ENCODE measurements at regions not wholly inside any gene's neighbourhood (a gene's known extent, or its start where the extent isn't known, plus 50 kb on each side); places are given as distances from the start of the nearest gene placed in this dataset.

DNA sequence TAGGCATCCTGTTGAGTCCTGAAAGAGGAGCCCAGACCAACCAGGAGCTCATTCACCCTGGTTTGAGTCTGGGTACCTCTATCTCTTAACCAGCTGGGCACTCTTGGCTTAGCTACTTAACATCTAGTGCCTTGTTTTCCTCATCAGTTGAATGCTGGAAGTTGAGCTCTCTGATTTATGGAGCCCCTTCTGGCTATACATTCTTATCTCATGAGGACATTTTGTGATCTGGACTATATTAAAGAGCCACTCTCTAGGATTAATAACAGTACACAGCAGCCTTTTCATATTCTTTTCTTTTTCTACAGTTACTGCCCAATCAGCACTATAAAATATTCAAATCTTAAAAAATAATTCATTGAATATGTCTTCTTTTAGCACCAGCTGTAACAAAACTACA lies 296.9 kb upstream of the RUNX1 start:
- in situ Hi-C loops (cut with HindIII; ENCODE audit: low sequenced_read_pairs), result no loop called here
- no peak overlapping the region for H3K4me3 ChIP-seq (ENCODE audit: low read depth, low read length)
- no peak for DNase-seq (ENCODE audit: low read depth)
- TF ChIP-seq, protein P1, sequence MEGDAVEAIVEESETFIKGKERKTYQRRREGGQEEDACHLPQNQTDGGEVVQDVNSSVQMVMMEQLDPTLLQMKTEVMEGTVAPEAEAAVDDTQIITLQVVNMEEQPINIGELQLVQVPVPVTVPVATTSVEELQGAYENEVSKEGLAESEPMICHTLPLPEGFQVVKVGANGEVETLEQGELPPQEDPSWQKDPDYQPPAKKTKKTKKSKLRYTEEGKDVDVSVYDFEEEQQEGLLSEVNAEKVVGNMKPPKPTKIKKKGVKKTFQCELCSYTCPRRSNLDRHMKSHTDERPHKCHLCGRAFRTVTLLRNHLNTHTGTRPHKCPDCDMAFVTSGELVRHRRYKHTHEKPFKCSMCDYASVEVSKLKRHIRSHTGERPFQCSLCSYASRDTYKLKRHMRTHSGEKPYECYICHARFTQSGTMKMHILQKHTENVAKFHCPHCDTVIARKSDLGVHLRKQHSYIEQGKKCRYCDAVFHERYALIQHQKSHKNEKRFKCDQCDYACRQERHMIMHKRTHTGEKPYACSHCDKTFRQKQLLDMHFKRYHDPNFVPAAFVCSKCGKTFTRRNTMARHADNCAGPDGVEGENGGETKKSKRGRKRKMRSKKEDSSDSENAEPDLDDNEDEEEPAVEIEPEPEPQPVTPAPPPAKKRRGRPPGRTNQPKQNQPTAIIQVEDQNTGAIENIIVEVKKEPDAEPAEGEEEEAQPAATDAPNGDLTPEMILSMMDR (IDR thresholded peaks at IDR 0.05; ENCODE audit: low read depth, low read length, missing control alignments), result no peak

DNA sequence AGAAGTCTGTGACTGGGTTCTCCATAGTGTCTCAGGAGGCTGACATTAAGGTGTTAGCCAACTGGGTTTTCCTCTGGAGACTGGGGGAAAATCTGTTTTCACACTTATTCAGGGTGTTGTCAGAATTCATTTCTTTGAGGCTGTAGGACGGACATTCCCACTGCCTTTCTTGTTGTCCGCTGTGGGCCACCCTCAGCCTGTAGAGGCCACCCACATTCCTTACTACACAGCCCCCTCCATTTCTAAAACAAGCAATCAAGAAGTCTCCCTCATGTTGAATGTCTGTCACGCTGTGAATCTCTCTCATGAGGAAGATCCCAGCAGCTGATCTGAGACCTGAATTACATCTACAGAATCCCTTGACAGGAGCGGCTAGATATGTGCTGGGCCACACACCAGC lies 295.5 kb upstream of the RUNX1 start:
- DNase-seq (ENCODE audit: low read depth), result no peak
- no peak overlapping the region for H3K4me3 ChIP-seq (ENCODE audit: low read depth, low read length)
- TF ChIP-seq, protein P1 (IDR thresholded peaks at IDR 0.05; ENCODE audit: low read depth, low read length, missing control alignments), result no peak
- in situ Hi-C loops (cut with HindIII; ENCODE audit: low sequenced_read_pairs), result no loop called here

DNA sequence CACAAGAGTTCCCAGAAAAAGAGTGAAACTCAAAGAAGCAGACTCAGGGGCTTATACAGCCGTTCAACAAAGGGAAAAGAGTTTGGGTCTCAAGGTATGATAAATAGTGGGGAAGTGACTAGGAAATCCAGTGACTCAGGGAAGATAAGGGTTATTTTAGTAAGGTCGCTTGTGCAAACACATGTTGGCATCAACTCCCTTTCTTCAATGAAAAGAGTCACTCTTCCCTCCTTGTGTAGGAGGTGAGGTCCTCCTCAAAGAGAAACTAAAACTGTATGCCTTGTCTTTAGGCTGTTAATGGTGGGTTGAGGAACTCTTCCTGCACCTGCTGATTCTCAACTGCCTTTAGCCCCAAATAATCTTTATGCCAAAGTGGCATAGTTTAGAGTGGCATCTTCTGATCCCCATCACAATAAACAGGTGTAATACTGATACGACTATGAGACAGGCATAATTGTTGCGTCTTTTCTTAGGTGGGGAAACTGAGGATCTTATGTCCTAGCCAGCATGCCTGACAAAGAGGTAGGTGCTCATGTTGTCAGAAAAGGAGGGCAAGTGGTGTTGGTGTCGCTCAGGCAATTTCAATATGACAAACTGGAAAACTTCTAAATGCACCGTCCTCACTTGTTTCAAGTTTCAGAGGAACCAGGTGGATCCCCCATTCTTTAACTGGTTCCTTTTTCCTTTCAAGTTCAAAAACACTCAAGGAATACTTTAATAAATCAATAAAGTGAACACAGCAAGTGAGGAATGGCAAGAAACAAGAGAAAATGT lies 294.1 kb upstream of the RUNX1 start:
- TF ChIP-seq, protein P1 (IDR thresholded peaks at IDR 0.05; ENCODE audit: low read depth, low read length, missing control alignments), result no peak
- no peak for DNase-seq (ENCODE audit: low read depth)
- in situ Hi-C loops (cut with HindIII; ENCODE audit: low sequenced_read_pairs), result no loop called here
- no peak overlapping the region for H3K4me3 ChIP-seq (ENCODE audit: low read depth, low read length)

DNA sequence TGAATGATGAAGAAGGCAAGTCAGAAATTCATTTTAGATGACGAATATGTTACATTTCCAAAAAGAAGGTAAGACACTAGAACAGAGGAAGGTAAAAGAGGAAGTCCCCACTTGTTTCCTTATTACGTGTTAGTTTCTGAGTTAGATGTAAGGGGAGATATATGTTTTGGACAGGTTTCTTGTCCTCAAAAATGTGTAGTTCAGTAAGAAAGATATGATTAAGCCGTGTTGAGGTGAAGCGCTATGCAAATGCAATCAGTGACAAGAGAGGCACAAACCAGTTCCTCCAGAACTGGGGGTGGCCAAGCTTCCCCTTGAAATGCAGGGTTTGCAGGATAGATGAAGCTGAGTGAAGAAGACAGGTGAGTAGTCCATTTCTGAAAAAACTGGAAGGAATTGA lies 293.3 kb upstream of the RUNX1 start:
- no peak overlapping the region for H3K4me3 ChIP-seq (ENCODE audit: low read depth, low read length)
- TF ChIP-seq, protein P1 (IDR thresholded peaks at IDR 0.05; ENCODE audit: low read depth, low read length, missing control alignments), result no peak
- no peak for DNase-seq (ENCODE audit: low read depth)
- in situ Hi-C loops (cut with HindIII; ENCODE audit: low sequenced_read_pairs), result no loop called here

DNA sequence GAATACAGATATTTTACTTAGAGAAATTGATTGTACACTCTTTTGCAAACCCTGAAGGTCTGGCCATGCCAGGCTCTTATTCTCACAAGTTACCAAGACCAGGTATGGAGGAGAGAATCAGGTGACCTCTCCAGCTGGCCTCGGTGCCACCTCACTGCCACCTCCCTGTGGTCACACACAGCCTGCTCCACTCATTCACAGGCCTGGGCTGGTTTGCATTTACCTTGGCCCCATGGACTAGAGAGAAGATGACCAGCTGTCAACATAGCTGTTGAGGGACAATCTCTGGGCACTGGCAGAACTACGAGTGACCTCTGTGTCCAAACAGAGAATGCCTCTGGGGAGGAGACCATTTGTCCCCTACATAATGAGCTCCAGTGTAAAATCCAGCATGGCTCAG lies 291.2 kb upstream of the RUNX1 start:
- TF ChIP-seq, protein P1 (IDR thresholded peaks at IDR 0.05; ENCODE audit: low read depth, low read length, missing control alignments), result no peak
- no peak for DNase-seq (ENCODE audit: low read depth)

DNA sequence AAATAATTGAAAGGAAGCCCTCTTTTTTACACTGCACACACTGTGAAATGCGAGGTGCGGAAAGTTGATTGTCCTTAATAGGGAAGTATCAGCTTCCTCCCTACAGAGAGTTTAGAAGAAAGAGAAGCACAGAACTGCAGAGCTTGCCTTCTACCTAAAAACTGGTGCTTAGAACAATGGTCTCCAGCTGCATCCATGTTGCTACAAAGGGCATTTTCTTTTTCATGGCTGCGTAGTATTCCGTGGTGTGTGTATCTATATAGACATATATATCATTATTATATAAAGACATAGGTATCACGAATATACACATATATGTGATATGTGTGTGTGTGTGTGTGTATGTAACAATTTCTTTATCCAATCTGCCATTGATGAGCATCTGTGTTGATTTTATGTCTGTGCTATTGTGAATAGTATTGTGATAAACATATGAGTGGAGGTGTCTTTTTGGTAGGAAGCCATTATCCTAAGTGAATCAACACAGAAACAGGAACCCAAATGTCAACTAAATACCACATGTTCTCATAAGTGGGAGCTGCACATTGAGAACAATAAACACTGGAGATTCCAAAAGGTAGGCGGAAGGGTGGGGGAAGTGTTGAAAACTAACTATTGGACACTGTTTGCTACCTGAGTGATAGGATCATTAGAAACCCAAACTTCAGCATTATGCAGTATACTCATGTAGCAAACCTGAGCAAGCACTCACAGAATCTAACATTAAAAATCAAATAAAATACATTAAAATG lies 290.0 kb upstream of the RUNX1 start:
- in situ Hi-C loops (cut with HindIII; ENCODE audit: low sequenced_read_pairs), result no loop called here
- TF ChIP-seq, protein P1 (IDR thresholded peaks at IDR 0.05; ENCODE audit: low read depth, low read length, missing control alignments), result no peak
- H3K4me3 ChIP-seq (ENCODE audit: low read depth, low read length), result no peak overlapping the region
- no peak for DNase-seq (ENCODE audit: low read depth)

More for the DNA sequence above, 291.2 kb upstream of the RUNX1 start:
- no peak overlapping the region for H3K4me3 ChIP-seq (ENCODE audit: low read depth, low read length)
- in situ Hi-C loops (cut with HindIII; ENCODE audit: low sequenced_read_pairs), result no loop called here
